ENCODE measurements at regions not wholly inside any gene's neighbourhood (a gene's known extent, or its start where the extent isn't known, plus 50 kb on each side); places are given as distances from the start of the nearest gene placed in this dataset.
"Not testable (repeated sequence)": the region's sequence is repeated elsewhere in the genome, so short reads cannot be mapped to it uniquely, and the experiment has no call there.

DNA sequence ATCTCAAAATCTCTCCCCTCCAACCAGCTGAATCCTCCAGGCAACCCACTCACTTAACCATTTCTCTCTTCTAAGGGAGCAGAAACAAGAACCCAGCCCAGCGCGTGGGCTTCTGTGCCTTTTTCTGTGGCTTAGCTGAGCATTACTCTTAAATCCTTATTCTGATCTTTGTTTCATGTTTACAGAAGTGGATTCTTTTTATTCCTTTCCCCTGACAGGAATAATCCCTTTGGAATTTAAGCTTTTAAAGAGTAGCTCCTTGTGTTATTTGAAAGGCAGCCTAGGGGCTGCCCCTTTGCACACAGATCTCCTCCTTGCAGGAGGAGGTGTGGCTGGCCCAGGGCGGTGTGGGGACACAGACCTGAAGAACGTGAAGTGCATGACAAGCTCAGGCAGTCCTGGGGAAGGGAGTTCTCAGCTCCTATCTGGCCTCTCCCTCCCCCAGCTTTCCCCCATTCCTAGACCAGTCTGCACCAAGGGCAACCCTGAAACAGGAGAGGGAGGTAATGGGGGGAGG is 77.1 kb upstream of the UBE2E1 start:
- no peaks in the 10 kb centered on the region for H3F3A ChIP-seq (ENCODE audit: low read depth)
- H3K9me2 ChIP-seq (replicated peaks; ENCODE audit: low read depth, low read length) = no peaks in the 10 kb centered on the region
- no peak overlapping the region for H3K9ac ChIP-seq (ENCODE audit: low read depth, low read length, poor library complexity, severe bottlenecking)
- no peaks in the 10 kb centered on the region for H3K36me3 ChIP-seq (ENCODE audit: insufficient read depth, low read length)
- peaks cover 24% of the 10 kb centered on the region for H3K4me1 ChIP-seq (ENCODE audit: insufficient read depth, low read length, poor library complexity, severe bottlenecking)
- H3K9me3 ChIP-seq (ENCODE audit: insufficient read depth, low read depth, low read length) = no peaks in the 10 kb centered on the region
- no peaks in the 10 kb centered on the region for H4K20me1 ChIP-seq (ENCODE audit: insufficient read depth, low read length, poor library complexity, severe bottlenecking)
- no peak overlapping the region for H3K4me2 ChIP-seq (ENCODE audit: low read depth, low read length, poor library complexity, severe bottlenecking)
- no peaks in the 10 kb centered on the region for H3K27me3 ChIP-seq (ENCODE audit: insufficient read depth, low read length, poor library complexity, severe bottlenecking)
- TF ChIP-seq EZH2phosphoT487 (IDR thresholded peaks at IDR 0.05; ENCODE audit: borderline replicate concordance) (no peak), CTCF (conservative IDR thresholded peaks at IDR 0.05; ENCODE audit: low read length) (no peak)
- 0 out of 2 replicates have a peak overlapping the region, but pooled peaks have one; percentile 17 for H2AFZ ChIP-seq (ENCODE audit: low read length)
- no peak overlapping the region for H3K4me3 ChIP-seq (ENCODE audit: low read length, poor library complexity, severe bottlenecking)
- no peaks in the 10 kb centered on the region for H3K79me2 ChIP-seq (ENCODE audit: insufficient read depth, low read length)

DNA sequence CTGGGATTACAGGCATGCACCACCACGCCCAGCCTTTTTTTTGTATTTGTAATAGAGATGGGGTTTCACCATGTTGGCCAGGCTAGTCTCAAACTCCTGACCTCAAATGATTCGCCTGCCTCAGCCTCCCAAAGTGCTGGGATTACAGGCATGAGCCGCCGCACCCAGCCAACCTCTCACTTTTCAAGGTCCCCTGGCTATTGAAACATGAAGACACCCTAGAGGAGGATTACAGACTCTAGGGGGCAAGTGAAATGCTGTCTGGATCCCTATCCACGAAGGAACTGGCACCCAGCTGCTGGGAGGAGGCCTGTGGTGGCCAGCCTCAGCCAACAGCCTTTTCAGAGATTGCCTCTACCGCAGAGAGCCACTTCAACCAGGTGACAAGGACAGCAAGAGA is 76.4 kb upstream of the UBE2E1 start:
- H3K27me3 ChIP-seq (ENCODE audit: insufficient read depth, low read length, poor library complexity, severe bottlenecking); H3F3A ChIP-seq (ENCODE audit: low read depth); H3K9me3 ChIP-seq (ENCODE audit: insufficient read depth, low read depth, low read length); H4K20me1 ChIP-seq (ENCODE audit: insufficient read depth, low read length, poor library complexity, severe bottlenecking); H3K4me2 ChIP-seq (ENCODE audit: low read depth, low read length, poor library complexity, severe bottlenecking); H3K9me2 ChIP-seq (replicated peaks; ENCODE audit: low read depth, low read length); H3K36me3 ChIP-seq (ENCODE audit: insufficient read depth, low read length); H2AFZ ChIP-seq (ENCODE audit: low read length); H3K4me3 ChIP-seq (ENCODE audit: low read length, poor library complexity, severe bottlenecking); H3K79me2 ChIP-seq (ENCODE audit: insufficient read depth, low read length); H3K9ac ChIP-seq (ENCODE audit: low read depth, low read length, poor library complexity, severe bottlenecking): not testable (repeated sequence)
- H3K4me1 ChIP-seq (ENCODE audit: insufficient read depth, low read length, poor library complexity, severe bottlenecking) = peaks cover 24% of the 10 kb centered on the region

DNA sequence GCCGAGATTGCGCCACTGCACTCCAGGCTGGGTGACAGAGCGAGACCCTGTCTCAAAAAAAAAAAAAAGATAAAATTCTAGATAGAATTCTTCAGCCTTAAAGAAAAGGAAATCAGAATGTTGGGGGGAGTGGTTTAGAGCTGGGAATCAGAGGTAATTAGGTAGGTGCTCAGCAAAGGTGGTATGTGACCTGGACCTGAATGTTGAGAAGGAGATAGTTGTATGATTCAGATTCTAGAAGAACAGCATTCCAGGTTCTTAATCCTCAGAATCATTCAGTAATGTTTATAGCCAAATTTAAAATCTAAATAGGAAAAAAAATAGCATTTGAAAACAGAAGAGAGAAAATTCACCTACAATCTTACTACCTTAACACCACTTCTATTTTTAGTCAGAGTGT is 71.3 kb upstream of the UBE2E1 start:
- Histone ChIP-seq H3F3A (ENCODE audit: low read depth) (no peaks in the 10 kb centered on the region), H3K4me3 (ENCODE audit: low read length, poor library complexity, severe bottlenecking) (no peak overlapping the region), H3K79me2 (ENCODE audit: insufficient read depth, low read length) (no peaks in the 10 kb centered on the region), H4K20me1 (ENCODE audit: insufficient read depth, low read length, poor library complexity, severe bottlenecking) (no peaks in the 10 kb centered on the region), H3K4me1 (ENCODE audit: insufficient read depth, low read length, poor library complexity, severe bottlenecking) (peaks cover 4% of the 10 kb centered on the region), H3K4me2 (ENCODE audit: low read depth, low read length, poor library complexity, severe bottlenecking) (no peak overlapping the region), H3K27me3 (ENCODE audit: insufficient read depth, low read length, poor library complexity, severe bottlenecking) (no peaks in the 10 kb centered on the region), H3K36me3 (ENCODE audit: insufficient read depth, low read length) (no peaks in the 10 kb centered on the region), H3K9ac (ENCODE audit: low read depth, low read length, poor library complexity, severe bottlenecking) (no peak overlapping the region), H2AFZ (ENCODE audit: low read length) (no peak overlapping the region), H3K9me2 (replicated peaks; ENCODE audit: low read depth, low read length) (no peaks in the 10 kb centered on the region), H3K9me3 (ENCODE audit: insufficient read depth, low read depth, low read length) (no peaks in the 10 kb centered on the region)
- no peak for TF ChIP-seq CTCF (conservative IDR thresholded peaks at IDR 0.05; ENCODE audit: low read length)
- TF ChIP-seq EZH2phosphoT487 (IDR thresholded peaks at IDR 0.05; ENCODE audit: borderline replicate concordance) = no peak

- Histone ChIP-seq H4K20me1 (ENCODE audit: insufficient read depth, low read length, poor library complexity, severe bottlenecking) (no peaks in the 10 kb centered on the region), H3K9ac (ENCODE audit: low read depth, low read length, poor library complexity, severe bottlenecking) (no peak overlapping the region), H3K9me2 (replicated peaks; ENCODE audit: low read depth, low read length) (no peaks in the 10 kb centered on the region), H3K79me2 (ENCODE audit: insufficient read depth, low read length) (no peaks in the 10 kb centered on the region), H3K4me3 (ENCODE audit: low read length, poor library complexity, severe bottlenecking) (no peak overlapping the region), H3F3A (ENCODE audit: low read depth) (no peaks in the 10 kb centered on the region), H3K4me2 (ENCODE audit: low read depth, low read length, poor library complexity, severe bottlenecking) (no peak overlapping the region), H3K27me3 (ENCODE audit: insufficient read depth, low read length, poor library complexity, severe bottlenecking) (no peaks in the 10 kb centered on the region), H2AFZ (ENCODE audit: low read length) (no peak overlapping the region), H3K36me3 (ENCODE audit: insufficient read depth, low read length) (no peaks in the 10 kb centered on the region), H3K4me1 (ENCODE audit: insufficient read depth, low read length, poor library complexity, severe bottlenecking) (peaks cover 10% of the 10 kb centered on the region), H3K9me3 (ENCODE audit: insufficient read depth, low read depth, low read length) (no peaks in the 10 kb centered on the region)
- TF ChIP-seq EZH2phosphoT487 (IDR thresholded peaks at IDR 0.05; ENCODE audit: borderline replicate concordance) = no peak
- no peak for TF ChIP-seq CTCF (conservative IDR thresholded peaks at IDR 0.05; ENCODE audit: low read length)
Observed at GRCh38 chr3:23735062-23735461, 70.7 kb upstream of the UBE2E1 start.

All from Loucy (cell line).